ENCODE measurements at regions not wholly inside any gene's neighbourhood (a gene's known extent, or its start where the extent isn't known, plus 50 kb on each side); places are given as distances from the start of the nearest gene placed in this dataset.
"Not testable (repeated sequence)": the region's sequence is repeated elsewhere in the genome, so short reads cannot be mapped to it uniquely, and the experiment has no call there.

DNA sequence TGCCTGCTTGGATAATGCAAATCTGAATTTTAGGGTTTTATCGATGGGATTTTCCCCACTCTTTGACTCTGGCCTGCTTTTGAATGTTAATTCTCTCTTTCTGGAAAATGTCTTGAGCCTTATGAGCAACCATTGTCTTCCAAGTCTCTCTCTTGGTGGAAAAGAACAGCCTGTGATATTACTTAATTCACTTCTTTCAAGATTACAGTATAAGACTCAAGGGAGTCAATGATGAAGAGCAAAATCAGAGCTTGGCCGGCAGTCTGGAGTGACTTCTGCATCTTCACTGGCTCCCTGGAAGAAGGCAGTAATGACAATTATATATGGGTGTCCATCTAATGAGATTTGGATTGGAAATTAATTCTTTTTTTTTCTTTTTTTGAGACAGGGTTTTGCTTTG lies 122.9 kb upstream of the ZEB2 start:
- TF ChIP-seq, protein P1, sequence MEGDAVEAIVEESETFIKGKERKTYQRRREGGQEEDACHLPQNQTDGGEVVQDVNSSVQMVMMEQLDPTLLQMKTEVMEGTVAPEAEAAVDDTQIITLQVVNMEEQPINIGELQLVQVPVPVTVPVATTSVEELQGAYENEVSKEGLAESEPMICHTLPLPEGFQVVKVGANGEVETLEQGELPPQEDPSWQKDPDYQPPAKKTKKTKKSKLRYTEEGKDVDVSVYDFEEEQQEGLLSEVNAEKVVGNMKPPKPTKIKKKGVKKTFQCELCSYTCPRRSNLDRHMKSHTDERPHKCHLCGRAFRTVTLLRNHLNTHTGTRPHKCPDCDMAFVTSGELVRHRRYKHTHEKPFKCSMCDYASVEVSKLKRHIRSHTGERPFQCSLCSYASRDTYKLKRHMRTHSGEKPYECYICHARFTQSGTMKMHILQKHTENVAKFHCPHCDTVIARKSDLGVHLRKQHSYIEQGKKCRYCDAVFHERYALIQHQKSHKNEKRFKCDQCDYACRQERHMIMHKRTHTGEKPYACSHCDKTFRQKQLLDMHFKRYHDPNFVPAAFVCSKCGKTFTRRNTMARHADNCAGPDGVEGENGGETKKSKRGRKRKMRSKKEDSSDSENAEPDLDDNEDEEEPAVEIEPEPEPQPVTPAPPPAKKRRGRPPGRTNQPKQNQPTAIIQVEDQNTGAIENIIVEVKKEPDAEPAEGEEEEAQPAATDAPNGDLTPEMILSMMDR (IDR thresholded peaks at IDR 0.05; ENCODE audit: unreplicated experiment) = no peak

DNA sequence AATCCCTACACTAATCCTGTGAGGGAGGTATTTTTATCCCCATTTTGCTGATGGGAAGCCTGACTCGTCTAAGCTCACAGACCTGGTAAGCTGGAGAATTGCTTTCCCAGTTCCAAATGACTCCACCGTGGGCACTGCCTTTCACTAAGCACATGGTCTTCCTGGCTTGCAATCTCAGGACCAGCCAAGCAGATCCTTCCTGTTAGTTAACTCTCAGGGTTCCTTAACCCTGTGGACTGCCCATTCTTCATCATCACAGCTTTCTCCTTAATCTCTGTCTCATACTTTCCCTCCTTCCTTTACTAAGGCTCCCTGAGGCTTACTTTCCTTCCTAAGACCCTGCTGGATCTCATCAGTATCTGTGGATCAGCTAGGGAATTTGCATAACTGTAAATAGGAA lies 122.2 kb upstream of the ZEB2 start:
- TF ChIP-seq, protein P1 (IDR thresholded peaks at IDR 0.05; ENCODE audit: unreplicated experiment) = no peak
- H3K27me3 Mint-ChIP-seq = peaks cover 5% of the 10 kb centered on the region
- H3K9me3 Mint-ChIP-seq (ENCODE audit: low read depth) = peaks cover 5% of the 10 kb centered on the region
- H3K4me1 Mint-ChIP-seq (ENCODE audit: low read depth) = no peaks in the 10 kb centered on the region
- no peak overlapping the region for H3K4me3 Mint-ChIP-seq (ENCODE audit: low read depth)
- DNase-seq (ENCODE audit: low spot score, unreplicated experiment) = no peak
- H3K36me3 Mint-ChIP-seq (ENCODE audit: insufficient read depth) = peaks cover 1% of the 10 kb centered on the region
- H3K27ac Mint-ChIP-seq = no peak overlapping the region

More for the DNA sequence above, 122.9 kb upstream of the ZEB2 start:
- H3K27ac Mint-ChIP-seq = no peak overlapping the region
- no peaks in the 10 kb centered on the region for H3K4me1 Mint-ChIP-seq (ENCODE audit: low read depth)
- DNase-seq (ENCODE audit: low spot score, unreplicated experiment) = no peak
- no peak overlapping the region for H3K4me3 Mint-ChIP-seq (ENCODE audit: low read depth)
- H3K36me3 Mint-ChIP-seq (ENCODE audit: insufficient read depth) = peaks cover 1% of the 10 kb centered on the region
- peaks cover 2% of the 10 kb centered on the region for H3K9me3 Mint-ChIP-seq (ENCODE audit: low read depth)
- H3K27me3 Mint-ChIP-seq = peaks cover 5% of the 10 kb centered on the region

DNA sequence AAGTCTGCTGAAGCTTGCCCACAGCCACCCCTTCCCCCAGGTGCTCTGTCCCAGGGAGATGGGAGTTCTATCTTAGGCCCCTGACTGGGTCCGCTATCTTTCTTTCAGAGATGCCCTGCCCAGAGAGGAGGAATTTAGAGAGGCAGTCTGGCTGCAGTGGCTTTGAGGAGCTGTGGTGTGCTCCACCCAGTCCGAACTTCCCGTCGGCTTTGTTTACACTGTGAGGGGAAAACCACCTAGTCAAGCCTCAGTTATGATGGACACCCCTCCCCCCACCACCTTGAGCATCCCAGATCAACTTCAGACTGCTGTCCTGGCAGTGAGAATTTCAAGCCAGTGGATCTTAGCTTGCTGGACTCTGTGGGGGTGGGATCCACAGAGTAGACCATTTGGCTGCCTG lies 118.3 kb upstream of the ZEB2 start:
- not testable (repeated sequence) for H3K4me1 Mint-ChIP-seq (ENCODE audit: low read depth); H3K36me3 Mint-ChIP-seq (ENCODE audit: insufficient read depth); H3K27me3 Mint-ChIP-seq; H3K27ac Mint-ChIP-seq; DNase-seq (ENCODE audit: low spot score, unreplicated experiment); H3K4me3 Mint-ChIP-seq (ENCODE audit: low read depth)
- H3K9me3 Mint-ChIP-seq (ENCODE audit: low read depth) = peaks cover 26% of the 10 kb centered on the region

DNA sequence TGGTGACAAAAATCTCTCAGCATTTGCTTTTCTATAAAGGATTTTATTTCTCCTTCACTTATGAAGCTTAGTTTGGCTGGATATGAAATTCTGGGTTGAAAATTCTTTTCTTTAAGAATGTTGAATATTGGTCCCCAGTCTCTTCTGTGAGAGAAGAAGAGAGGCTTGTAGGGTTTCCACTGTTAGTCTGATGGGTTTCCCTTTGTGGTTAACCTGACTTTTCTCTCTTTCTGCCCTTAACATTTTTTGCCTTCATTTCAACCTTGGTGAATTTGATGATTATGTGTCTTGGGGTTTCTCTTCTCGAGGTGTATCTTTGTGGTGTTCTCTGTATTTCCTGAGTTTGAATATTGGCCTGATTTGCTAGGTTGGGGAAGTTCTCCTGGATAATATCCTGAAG lies 116.9 kb upstream of the ZEB2 start:
- not testable (repeated sequence) for H3K27ac Mint-ChIP-seq; H3K4me1 Mint-ChIP-seq (ENCODE audit: low read depth); H3K4me3 Mint-ChIP-seq (ENCODE audit: low read depth); H3K27me3 Mint-ChIP-seq; DNase-seq (ENCODE audit: low spot score, unreplicated experiment); H3K36me3 Mint-ChIP-seq (ENCODE audit: insufficient read depth)
- H3K9me3 Mint-ChIP-seq (ENCODE audit: low read depth) = peaks cover 26% of the 10 kb centered on the region

DNA sequence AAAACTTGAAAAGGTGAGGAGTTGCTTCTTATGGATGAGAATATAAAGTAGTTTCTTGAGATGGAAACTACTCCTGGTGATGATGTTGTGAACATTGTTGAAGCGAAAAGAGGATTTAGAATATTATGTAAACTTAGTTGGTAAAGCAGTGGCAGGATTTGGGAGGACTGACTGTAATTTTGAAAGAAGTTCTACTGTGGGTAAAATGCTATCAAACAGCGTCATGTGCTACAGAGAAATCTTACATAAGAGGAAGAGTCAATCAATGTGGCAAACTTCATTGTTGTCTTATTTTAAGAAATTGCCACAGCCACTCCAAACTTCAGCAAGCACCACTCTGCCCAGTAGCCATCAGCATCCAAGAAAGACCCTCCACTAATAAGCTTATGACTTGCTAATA lies 112.9 kb upstream of the ZEB2 start:
- Mint-ChIP-seq H3K27ac (no peak overlapping the region), H3K4me3 (ENCODE audit: low read depth) (no peak overlapping the region), H3K36me3 (ENCODE audit: insufficient read depth) (peaks cover 3% of the 10 kb centered on the region), H3K27me3 (no peaks in the 10 kb centered on the region), H3K9me3 (ENCODE audit: low read depth) (peaks cover 24% of the 10 kb centered on the region), H3K4me1 (ENCODE audit: low read depth) (no peaks in the 10 kb centered on the region)
- TF ChIP-seq, protein P1 (IDR thresholded peaks at IDR 0.05; ENCODE audit: unreplicated experiment) = no peak
- DNase-seq (ENCODE audit: low spot score, unreplicated experiment) = no peak

DNA sequence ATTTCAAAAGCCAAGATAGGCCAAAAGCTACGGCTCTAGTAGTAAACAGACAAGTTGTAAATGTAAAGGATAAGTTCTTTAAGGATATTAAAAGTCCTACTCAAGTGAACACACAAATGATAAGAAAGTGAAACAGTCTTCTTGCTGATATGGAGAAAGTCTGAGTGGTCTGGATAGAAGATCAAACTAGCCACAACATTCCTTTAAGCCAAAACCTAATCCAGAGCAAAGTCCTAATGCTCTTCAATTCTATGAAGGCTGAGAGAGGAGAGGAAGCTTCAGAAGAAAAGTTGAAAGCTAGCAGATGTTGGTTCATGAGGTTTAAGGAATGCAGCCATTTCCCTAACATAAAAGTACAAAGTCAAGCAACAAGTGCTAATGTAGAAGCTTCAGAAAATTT lies 111.7 kb upstream of the ZEB2 start:
- peaks cover 18% of the 10 kb centered on the region for H3K9me3 Mint-ChIP-seq (ENCODE audit: low read depth)
- DNase-seq (ENCODE audit: low spot score, unreplicated experiment) = no peak
- H3K27ac Mint-ChIP-seq = no peak overlapping the region
- TF ChIP-seq, protein P1 (IDR thresholded peaks at IDR 0.05; ENCODE audit: unreplicated experiment) = no peak
- no peak overlapping the region for H3K4me3 Mint-ChIP-seq (ENCODE audit: low read depth)
- H3K4me1 Mint-ChIP-seq (ENCODE audit: low read depth) = no peaks in the 10 kb centered on the region
- peaks cover 3% of the 10 kb centered on the region for H3K36me3 Mint-ChIP-seq (ENCODE audit: insufficient read depth)
- H3K27me3 Mint-ChIP-seq = no peaks in the 10 kb centered on the region

Measured in progenitor cell of endocrine pancreas (in vitro differentiated cells).